D721Med (cell line): ENCODE measurements at regions not wholly inside any gene's neighbourhood (a gene's known extent, or its start where the extent isn't known, plus 50 kb on each side); places are given as distances from the start of the nearest gene placed in this dataset.

Experiments
- DNase-seq: peaks from one replicate; pipeline ENCODE4 v3.0.0; 2011; ENCODE audit warnings: low spot score; ENCODE audit not compliant: insufficient read length
- FAIRE-seq: peaks from 2 replicates; lab custom pipeline; 2011; peaks lifted over from hg19 to GRCh38; lab: Jason Lieb, UNC
- TF ChIP-seq, protein P1 (sequence below): IDR thresholded peaks from 2 replicates; pipeline ENCODE4 v1.5.1; 2012; ENCODE audit warnings: mild to moderate bottlenecking, control low read depth; ENCODE audit not compliant: insufficient read depth; ENCODE audit errors: missing control alignments

DNA sequence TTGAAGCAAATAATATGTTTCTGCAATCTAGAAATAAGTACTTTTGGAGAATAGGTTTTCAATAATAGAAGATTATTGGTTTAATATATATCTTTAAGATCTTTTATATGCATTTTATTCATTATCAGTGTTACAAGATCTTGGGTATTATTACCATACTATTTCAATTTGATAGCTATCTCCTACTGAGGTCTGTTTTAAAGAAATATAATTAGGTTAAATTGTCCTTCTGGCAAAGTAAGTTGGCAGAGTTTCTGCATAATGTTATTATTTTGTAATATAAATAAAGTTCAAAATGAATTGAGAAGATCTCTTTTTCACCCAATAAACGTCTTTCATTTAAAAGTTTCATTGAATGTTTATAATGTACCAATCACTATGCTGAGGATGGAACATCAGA is 443.7 kb downstream of the FAT4 start:
- DNase-seq (no peak), FAIRE-seq (no peak)
- TF ChIP-seq, protein P1, sequence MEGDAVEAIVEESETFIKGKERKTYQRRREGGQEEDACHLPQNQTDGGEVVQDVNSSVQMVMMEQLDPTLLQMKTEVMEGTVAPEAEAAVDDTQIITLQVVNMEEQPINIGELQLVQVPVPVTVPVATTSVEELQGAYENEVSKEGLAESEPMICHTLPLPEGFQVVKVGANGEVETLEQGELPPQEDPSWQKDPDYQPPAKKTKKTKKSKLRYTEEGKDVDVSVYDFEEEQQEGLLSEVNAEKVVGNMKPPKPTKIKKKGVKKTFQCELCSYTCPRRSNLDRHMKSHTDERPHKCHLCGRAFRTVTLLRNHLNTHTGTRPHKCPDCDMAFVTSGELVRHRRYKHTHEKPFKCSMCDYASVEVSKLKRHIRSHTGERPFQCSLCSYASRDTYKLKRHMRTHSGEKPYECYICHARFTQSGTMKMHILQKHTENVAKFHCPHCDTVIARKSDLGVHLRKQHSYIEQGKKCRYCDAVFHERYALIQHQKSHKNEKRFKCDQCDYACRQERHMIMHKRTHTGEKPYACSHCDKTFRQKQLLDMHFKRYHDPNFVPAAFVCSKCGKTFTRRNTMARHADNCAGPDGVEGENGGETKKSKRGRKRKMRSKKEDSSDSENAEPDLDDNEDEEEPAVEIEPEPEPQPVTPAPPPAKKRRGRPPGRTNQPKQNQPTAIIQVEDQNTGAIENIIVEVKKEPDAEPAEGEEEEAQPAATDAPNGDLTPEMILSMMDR, result no peak

DNA sequence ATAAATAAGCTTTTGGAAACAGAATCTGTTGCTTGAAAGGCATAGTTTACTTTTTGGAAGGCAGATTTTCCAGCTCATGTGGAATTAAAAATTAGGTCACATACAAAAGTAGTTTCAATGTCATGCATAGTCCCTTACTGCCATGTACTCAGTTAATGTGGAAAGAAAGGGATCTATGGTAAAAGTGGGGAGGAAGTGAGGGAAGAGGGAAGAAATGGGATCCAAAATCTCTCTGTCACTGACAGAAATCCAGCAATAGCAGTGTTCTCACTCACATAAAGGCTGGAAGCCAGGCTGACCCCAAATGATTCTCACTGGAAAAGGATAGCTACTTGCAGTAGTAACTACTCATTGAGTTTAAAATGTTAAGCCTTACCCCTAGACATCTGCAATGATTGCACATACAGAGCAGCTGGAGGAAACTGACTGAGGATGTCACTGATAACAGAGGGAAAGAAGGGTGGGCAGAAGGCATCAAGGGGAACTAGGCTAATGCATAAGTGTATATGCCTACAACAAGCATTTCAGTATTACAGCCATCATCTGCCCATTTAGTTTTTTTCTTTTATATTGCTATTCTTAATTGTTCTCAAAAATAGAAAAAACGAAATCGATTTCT is 445.6 kb downstream of the FAT4 start:
- DNase-seq (no peak), FAIRE-seq (no peak)
- TF ChIP-seq, protein P1, result no peak

DNA sequence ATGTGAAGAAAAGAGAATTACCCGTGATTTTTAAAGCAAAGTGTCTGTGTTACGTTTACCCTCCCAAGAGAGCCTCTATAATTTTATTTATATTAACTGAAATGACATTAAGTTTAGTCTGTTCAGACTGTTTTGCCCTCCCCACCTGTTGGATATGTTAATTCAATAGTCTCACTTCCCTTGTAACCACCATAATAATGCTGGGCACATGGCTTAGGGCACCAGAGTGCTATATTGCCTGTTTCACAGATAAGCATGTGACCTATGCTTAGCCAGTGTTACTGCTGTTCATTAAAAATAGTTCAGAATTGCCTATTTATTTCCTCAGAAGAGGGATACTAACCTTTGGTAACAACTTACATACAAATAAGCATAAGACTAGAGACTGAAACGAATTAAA is 446.2 kb downstream of the FAT4 start:
- DNase-seq (no peak), FAIRE-seq (no peak)
- TF ChIP-seq, protein P1, result no peak

DNA sequence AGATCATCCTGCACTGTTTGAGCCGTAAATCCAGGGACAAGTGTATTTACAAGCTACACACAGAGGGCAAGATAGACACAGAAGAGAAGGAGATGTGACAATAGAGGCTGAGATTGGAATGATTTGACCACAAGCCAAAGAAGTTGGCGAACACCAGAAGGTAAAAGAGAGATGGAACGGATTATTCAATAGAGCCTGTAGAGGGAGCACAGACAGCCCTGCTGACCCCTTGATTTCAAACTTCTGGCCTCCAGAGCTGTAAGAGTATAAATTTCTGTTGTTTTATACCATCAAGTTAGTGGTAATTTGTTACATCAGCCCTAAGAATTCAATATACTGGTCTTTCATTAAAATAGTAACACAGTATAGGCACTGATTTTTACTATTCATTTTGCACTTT is 447.8 kb downstream of the FAT4 start:
- no peak for FAIRE-seq
- TF ChIP-seq, protein P1, result no peak
- DNase-seq, result no peak

DNA sequence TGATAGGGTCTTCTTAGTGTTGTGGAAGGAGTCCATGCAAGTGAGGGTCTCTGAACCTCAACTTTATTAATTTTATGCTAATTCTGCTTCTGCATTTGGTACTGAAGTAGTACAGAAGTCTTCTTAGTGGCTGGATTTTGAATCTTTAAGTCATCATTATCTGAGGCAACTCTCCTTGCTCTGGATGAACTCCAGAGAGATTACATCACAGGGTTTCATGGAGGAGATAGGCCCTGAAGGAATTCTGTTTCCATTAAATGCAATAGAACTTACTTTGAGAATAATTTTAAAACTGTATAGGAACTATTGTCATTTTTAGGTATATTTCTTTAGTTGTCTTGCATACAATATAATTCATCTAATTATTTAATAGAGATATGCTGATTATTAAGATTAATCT is 451.2 kb downstream of the FAT4 start:
- TF ChIP-seq, protein P1, result no peak
- DNase-seq, result no peak
- no peak for FAIRE-seq

DNA sequence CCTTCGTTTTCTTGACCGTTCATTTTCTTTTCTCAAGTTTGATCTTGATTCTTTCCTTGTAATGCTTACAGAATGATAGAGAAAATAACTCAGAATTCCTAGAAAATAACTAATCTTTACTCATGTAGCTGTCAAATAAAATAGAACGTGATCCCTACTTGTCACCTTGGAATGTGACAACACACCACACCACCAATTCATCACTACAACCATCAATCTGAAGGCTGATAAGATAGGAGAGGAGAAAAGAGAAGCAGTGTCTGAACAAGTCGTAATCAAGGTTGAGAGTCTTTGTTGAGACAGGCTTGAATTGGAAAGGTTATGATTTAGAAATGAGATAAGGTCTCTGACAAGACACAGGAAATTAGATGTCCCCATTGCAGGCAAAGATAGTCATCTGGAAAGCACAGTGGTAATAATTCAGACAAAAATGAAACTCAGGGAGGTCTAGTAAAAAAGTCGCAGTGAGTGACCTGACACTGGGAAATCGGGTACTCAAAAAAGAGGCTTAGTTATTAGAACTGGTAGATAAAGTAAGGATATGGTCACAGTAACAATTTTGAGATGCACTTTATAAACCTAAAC is 456.2 kb downstream of the FAT4 start:
- FAIRE-seq (no peak), DNase-seq (no peak)
- TF ChIP-seq, protein P1, result no peak

DNA sequence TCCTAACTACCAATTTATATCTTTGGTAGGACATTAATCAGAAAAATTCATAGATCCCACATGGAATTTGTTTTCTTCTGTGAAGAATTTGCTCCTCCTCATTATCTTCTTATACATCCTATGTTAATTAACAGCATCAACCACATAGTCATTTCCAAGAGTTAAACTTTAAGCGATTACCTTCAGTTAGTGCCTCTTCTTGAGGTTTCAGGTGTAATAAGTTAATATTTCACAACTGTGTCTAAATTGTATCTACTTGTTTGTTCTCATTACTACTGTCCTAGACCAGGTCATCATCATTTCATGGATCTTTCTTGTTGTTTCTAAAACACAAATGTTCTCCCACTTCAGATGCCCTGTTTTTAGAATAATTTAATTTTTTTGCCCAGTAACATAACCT is 457.9 kb downstream of the FAT4 start:
- TF ChIP-seq, protein P1, result no peak
- FAIRE-seq (no peak), DNase-seq (no peak)
